ENCODE measurements at regions not wholly inside any gene's neighbourhood (a gene's known extent, or its start where the extent isn't known, plus 50 kb on each side); places are given as distances from the start of the nearest gene placed in this dataset.

GRCh38 chr13:40048551-40048950 lies 393.1 kb downstream of the COG6 start:
- TF ChIP-seq EZH2 (IDR thresholded peaks at IDR 0.05; ENCODE audit: borderline replicate concordance, low read length) (no peak), CTCF (IDR thresholded peaks at IDR 0.05; ENCODE audit: low read length) (no peak)
